DMS53 (cell line): ENCODE measurements at regions not wholly inside any gene's neighbourhood (a gene's known extent, or its start where the extent isn't known, plus 50 kb on each side); places are given as distances from the start of the nearest gene placed in this dataset.
"Not testable (repeated sequence)": the region's sequence is repeated elsewhere in the genome, so short reads cannot be mapped to it uniquely, and the experiment has no call there.

Experiments
- DNase-seq: peaks from one replicate; lab custom pipeline; 2025; lab: John Stamatoyannopoulos, UW

- no peak for DNase-seq
Measured at GRCh38 chr18:34480162-34480700, 229.9 kb upstream of the DTNA start.

- DNase-seq, result no peak
Measured at GRCh38 chr18:34482204-34482603, 227.9 kb upstream of the DTNA start.

- DNase-seq, result no peak
Measured at GRCh38 chr18:34483198-34483597, 226.9 kb upstream of the DTNA start.

GRCh38 chr18:34491719-34492118 is 218.4 kb upstream of the DTNA start:
- DNase-seq, result no peak

- DNase-seq, result peak; percentile 92
Measured at GRCh38 chr18:34492652-34493051, 217.4 kb upstream of the DTNA start.

GRCh38 chr18:34493099-34493544 is 217.0 kb upstream of the DTNA start:
- peak; percentile 97 for DNase-seq

GRCh38 chr18:34493566-34494358 is 216.3 kb upstream of the DTNA start:
- DNase-seq, result peak; percentile 87

- DNase-seq, result peak; percentile 63
Measured at GRCh38 chr18:34494359-34494696, 215.8 kb upstream of the DTNA start.

- no peak for DNase-seq
Measured at GRCh38 chr18:34495506-34495905, 214.6 kb upstream of the DTNA start.

GRCh38 chr18:34501553-34501952 is 208.5 kb upstream of the DTNA start:
- DNase-seq, result no peak

GRCh38 chr18:34506198-34506597 is 203.9 kb upstream of the DTNA start:
- DNase-seq, result no peak

- no peak for DNase-seq
Measured at GRCh38 chr18:34509163-34509562, 200.9 kb upstream of the DTNA start.

GRCh38 chr18:34509879-34510586 is 200.1 kb upstream of the DTNA start:
- DNase-seq, result no peak

GRCh38 chr18:34510926-34511325 is 199.2 kb upstream of the DTNA start:
- DNase-seq, result no peak

- no peak for DNase-seq
Measured at GRCh38 chr18:34511435-34511834, 198.7 kb upstream of the DTNA start.

- DNase-seq, result no peak
Measured at GRCh38 chr18:34511879-34512278, 198.2 kb upstream of the DTNA start.

GRCh38 chr18:34514238-34514637 is 195.9 kb upstream of the DTNA start:
- peak; percentile 7 for DNase-seq

- no peak for DNase-seq
Measured at GRCh38 chr18:34514957-34515356, 195.1 kb upstream of the DTNA start.

GRCh38 chr18:34516355-34516754 is 193.7 kb upstream of the DTNA start:
- not testable (repeated sequence) for DNase-seq

GRCh38 chr18:34516996-34517395 is 193.1 kb upstream of the DTNA start:
- not testable (repeated sequence) for DNase-seq

GRCh38 chr18:34521040-34521439 is 189.1 kb upstream of the DTNA start:
- no peak for DNase-seq

GRCh38 chr18:34522603-34523002 is 187.5 kb upstream of the DTNA start:
- DNase-seq, result no peak

GRCh38 chr18:34525244-34525643 is 184.9 kb upstream of the DTNA start:
- no peak for DNase-seq
